HG02970 (cell line): ENCODE measurements at regions not wholly inside any gene's neighbourhood (a gene's known extent, or its start where the extent isn't known, plus 50 kb on each side); places are given as distances from the start of the nearest gene placed in this dataset.

ENCODE experiments used
- ATAC-seq: cut with Tn5 transposase; IDR thresholded peaks from one replicate; pipeline ENCODE4 v1.9.1; 2021; ENCODE audit warnings: mild to moderate bottlenecking, moderate library complexity, moderate number of reproducible peaks; ENCODE audit not compliant: unreplicated experiment, low FRiP score

- ATAC-seq: no peak
These were observed 444.0 kb upstream of the AZI2 start for GRCh38 chr3:28792604-28793003.

GRCh38 chr3:28799084-28799483, 450.5 kb upstream of the AZI2 start:
- no peak for ATAC-seq

GRCh38 chr3:28800203-28800602, 451.6 kb upstream of the AZI2 start:
- no peak for ATAC-seq

GRCh38 chr3:28808068-28808467, 459.4 kb upstream of the AZI2 start:
- ATAC-seq: no peak

GRCh38 chr3:28816017-28816416, 464.9 kb upstream of the RBMS3 start:
- ATAC-seq: no peak

GRCh38 chr3:28824316-28824715, 456.6 kb upstream of the RBMS3 start:
- ATAC-seq: no peak

- no peak for ATAC-seq
These were observed 454.0 kb upstream of the RBMS3 start for GRCh38 chr3:28826840-28827239.

- ATAC-seq: no peak
These were observed 445.6 kb upstream of the RBMS3 start for GRCh38 chr3:28835249-28835648.

- no peak for ATAC-seq
These were observed 445.1 kb upstream of the RBMS3 start for GRCh38 chr3:28835751-28836150.

GRCh38 chr3:28836199-28836598, 444.7 kb upstream of the RBMS3 start:
- ATAC-seq: no peak

GRCh38 chr3:28840976-28841376, 439.9 kb upstream of the RBMS3 start:
- ATAC-seq: no peak

- ATAC-seq: no peak
These were observed 439.4 kb upstream of the RBMS3 start for GRCh38 chr3:28841441-28841840.

- ATAC-seq: no peak
These were observed 436.4 kb upstream of the RBMS3 start for GRCh38 chr3:28844298-28845005.

- ATAC-seq: no peak
These were observed 435.9 kb upstream of the RBMS3 start for GRCh38 chr3:28845006-28845324.

- no peak for ATAC-seq
These were observed 433.8 kb upstream of the RBMS3 start for GRCh38 chr3:28846971-28847478.

GRCh38 chr3:28847736-28848135, 433.1 kb upstream of the RBMS3 start:
- no peak for ATAC-seq

GRCh38 chr3:28850186-28850585, 430.7 kb upstream of the RBMS3 start:
- ATAC-seq: no peak

- no peak for ATAC-seq
These were observed 427.0 kb upstream of the RBMS3 start for GRCh38 chr3:28853830-28854229.

GRCh38 chr3:28856796-28857195, 424.1 kb upstream of the RBMS3 start:
- ATAC-seq: no peak

- ATAC-seq: no peak
These were observed 421.0 kb upstream of the RBMS3 start for GRCh38 chr3:28859897-28860296.

GRCh38 chr3:28860307-28860706, 420.6 kb upstream of the RBMS3 start:
- ATAC-seq: no peak

- no peak for ATAC-seq
These were observed 417.7 kb upstream of the RBMS3 start for GRCh38 chr3:28863186-28863585.

GRCh38 chr3:28867836-28868235, 413.0 kb upstream of the RBMS3 start:
- ATAC-seq: no peak
